ENCODE measurements at regions not wholly inside any gene's neighbourhood (a gene's known extent, or its start where the extent isn't known, plus 50 kb on each side); places are given as distances from the start of the nearest gene placed in this dataset.
"Not testable (repeated sequence)": the region's sequence is repeated elsewhere in the genome, so short reads cannot be mapped to it uniquely, and the experiment has no call there.

DNA sequence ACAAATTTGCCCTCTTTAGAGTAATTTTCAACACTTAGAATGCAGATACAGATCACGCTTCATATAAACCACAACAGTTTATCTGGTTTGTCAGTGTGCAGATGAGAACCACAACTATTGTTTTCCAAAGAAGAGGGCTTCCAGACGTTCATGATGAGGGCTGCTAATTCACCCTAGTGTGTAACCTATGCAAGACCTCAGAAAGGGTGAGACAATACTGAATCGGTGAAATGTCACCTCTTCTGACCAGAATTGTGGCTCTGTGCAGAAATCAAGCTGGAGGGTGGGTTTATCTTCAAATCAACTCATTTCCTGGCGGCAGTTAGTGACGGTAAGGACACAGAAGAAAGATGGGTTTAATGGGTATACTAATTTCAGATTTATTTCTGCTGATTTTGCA, 105.0 kb upstream of the MTLN start:
- TF ChIP-seq, protein P1, sequence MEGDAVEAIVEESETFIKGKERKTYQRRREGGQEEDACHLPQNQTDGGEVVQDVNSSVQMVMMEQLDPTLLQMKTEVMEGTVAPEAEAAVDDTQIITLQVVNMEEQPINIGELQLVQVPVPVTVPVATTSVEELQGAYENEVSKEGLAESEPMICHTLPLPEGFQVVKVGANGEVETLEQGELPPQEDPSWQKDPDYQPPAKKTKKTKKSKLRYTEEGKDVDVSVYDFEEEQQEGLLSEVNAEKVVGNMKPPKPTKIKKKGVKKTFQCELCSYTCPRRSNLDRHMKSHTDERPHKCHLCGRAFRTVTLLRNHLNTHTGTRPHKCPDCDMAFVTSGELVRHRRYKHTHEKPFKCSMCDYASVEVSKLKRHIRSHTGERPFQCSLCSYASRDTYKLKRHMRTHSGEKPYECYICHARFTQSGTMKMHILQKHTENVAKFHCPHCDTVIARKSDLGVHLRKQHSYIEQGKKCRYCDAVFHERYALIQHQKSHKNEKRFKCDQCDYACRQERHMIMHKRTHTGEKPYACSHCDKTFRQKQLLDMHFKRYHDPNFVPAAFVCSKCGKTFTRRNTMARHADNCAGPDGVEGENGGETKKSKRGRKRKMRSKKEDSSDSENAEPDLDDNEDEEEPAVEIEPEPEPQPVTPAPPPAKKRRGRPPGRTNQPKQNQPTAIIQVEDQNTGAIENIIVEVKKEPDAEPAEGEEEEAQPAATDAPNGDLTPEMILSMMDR (IDR thresholded peaks at IDR 0.05 in 4 of 5, conservative IDR thresholded peaks at IDR 0.05 in 1 of 5) = not testable (repeated sequence)
- not testable (repeated sequence) for TF ChIP-seq POLR2A (IDR thresholded peaks at IDR 0.05)

Data from gastrocnemius medialis (tissue), 4 donors.